OCI-LY7 (cell line): ENCODE measurements at regions not wholly inside any gene's neighbourhood (a gene's known extent, or its start where the extent isn't known, plus 50 kb on each side); places are given as distances from the start of the nearest gene placed in this dataset.

Experiments
- BruUV-seq: library from RNA; stranded (reverse); fragments of 400-500 nt; replicated peaks from 2 replicates; lab custom pipeline; 2021; lab: Mats Ljungman, UMichigan
- CTCF ChIA-PET: fragments of 300-600 bp; sonication (Branson Sonifier 250); formaldehyde crosslinking; loops from one replicate; lab custom pipeline; 2022; ENCODE audit warnings: antibody characterized with exemption; ENCODE audit not compliant: unreplicated experiment; lab: Charles Lee
- POLR2A ChIA-PET: fragments of 300-600 bp; sonication (Branson Sonifier 250); formaldehyde crosslinking; loops from one replicate; lab custom pipeline; 2022; ENCODE audit warnings: antibody characterized with exemption; lab: Charles Lee
- DNase-seq: peaks from one replicate; pipeline ENCODE4 v3.0.0-alpha.2; 2015; ENCODE audit warnings: low spot score
- H2AFZ ChIP-seq: fragments of 200-600 bp; sonication (generic), shearing (Covaris generic); 2 replicates; pipeline ENCODE4 v1.6.1; 2014; ENCODE audit warnings: mild to moderate bottlenecking, antibody characterized with exemption, low read length, moderate library complexity
- H3K27ac ChIP-seq: fragments of 200-600 bp; sonication (generic); 2 replicates; pipeline ENCODE4 v1.5.1; 2014; ENCODE audit warnings: mixed run types, low read depth, mild to moderate bottlenecking, moderate library complexity, low read length, inconsistent platforms; ENCODE audit not compliant: poor library complexity, severe bottlenecking
- H3K36me3 ChIP-seq: fragments of 200-600 bp; sonication (generic); 2 replicates; pipeline ENCODE4 v1.6.1; 2014; ENCODE audit warnings: mild to moderate bottlenecking, antibody characterized with exemption, low read length, moderate library complexity, mixed read lengths; ENCODE audit not compliant: insufficient read depth
- H3K4me1 ChIP-seq: fragments of 200-600 bp; sonication (generic); 2 replicates; pipeline ENCODE4 v1.5.1; 2014; ENCODE audit warnings: mild to moderate bottlenecking, low read length; ENCODE audit not compliant: insufficient read depth, poor library complexity, severe bottlenecking
- H3K4me2 ChIP-seq: fragments of 200-600 bp; sonication (generic); 2 replicates; pipeline ENCODE4 v1.6.1; 2014; ENCODE audit warnings: mild to moderate bottlenecking, low read length
- H3K4me3 ChIP-seq: fragments of 200-600 bp; sonication (generic); 2 replicates; pipeline ENCODE4 v1.5.1; 2014; ENCODE audit warnings: mild to moderate bottlenecking, low read depth, low read length; ENCODE audit not compliant: poor library complexity, severe bottlenecking
- H3K79me2 ChIP-seq: fragments of 200-600 bp; sonication (generic); 2 replicates; pipeline ENCODE4 v1.6.1; 2016; ENCODE audit warnings: low read depth, mild to moderate bottlenecking, low read length, moderate library complexity, mixed read lengths; ENCODE audit not compliant: insufficient read depth
- H3K9me2 ChIP-seq: fragments of 200-600 bp; sonication (generic); 2 replicates; pipeline ENCODE4 v1.6.1; 2016; ENCODE audit warnings: mild to moderate bottlenecking, low read length, mixed read lengths; ENCODE audit not compliant: insufficient read depth
- H3K9me3 ChIP-seq: fragments of 200-600 bp; sonication (generic); 2 replicates; pipeline ENCODE4 v1.6.1; 2014; ENCODE audit warnings: mild to moderate bottlenecking, mixed run types, low read length, mixed read lengths
- H4K20me1 ChIP-seq: fragments of 200-600 bp; sonication (generic); 2 replicates; pipeline ENCODE4 v1.6.1; 2014; ENCODE audit warnings: mild to moderate bottlenecking, antibody characterized with exemption, low read length, moderate library complexity, mixed read lengths; ENCODE audit not compliant: insufficient read depth
- CTCF ChIP-seq: fragments of 200-600 bp; sonication (generic); conservative IDR thresholded peaks from 2 replicates; pipeline ENCODE4 v1.5.1; 2014; ENCODE audit warnings: mild to moderate bottlenecking, antibody characterized with exemption, low read length, moderate library complexity, mixed read lengths
- EZH2phosphoT487 ChIP-seq: fragments of 200-600 bp; sonication (generic); IDR thresholded peaks from 2 replicates; pipeline ENCODE4 v1.6.1; 2018; ENCODE audit warnings: low read depth, borderline replicate concordance, mild to moderate bottlenecking, mixed run types, antibody characterized with exemption, low read length, moderate library complexity, mixed read lengths
- intact Hi-C: fragments of 100-400 bp; cut with micrococcal nuclease; formaldehyde crosslinking; loops from one replicate; pipeline ENCODE4 v1.10.0; 2022; ENCODE audit not compliant: unreplicated experiment

- no peak overlapping the region for H3K4me2 ChIP-seq
- no peaks in the 10 kb centered on the region for H3K9me2 ChIP-seq
- BruUV-seq = no TSS peak
- POLR2A ChIA-PET = no interaction called here
- no peaks in the 10 kb centered on the region for H3K4me1 ChIP-seq
- intact Hi-C loops = no loop called here
- no peaks in the 10 kb centered on the region for H4K20me1 ChIP-seq
- no peaks in the 10 kb centered on the region for H3K36me3 ChIP-seq
- H2AFZ ChIP-seq = no peak overlapping the region
- H3K4me3 ChIP-seq = no peak overlapping the region
- no peak for TF ChIP-seq EZH2phosphoT487
- TF ChIP-seq CTCF = no peak
- DNase-seq = no peak
- CTCF ChIA-PET = no interaction called here
- no peaks in the 10 kb centered on the region for H3K79me2 ChIP-seq
- H3K9me3 ChIP-seq = peaks cover 5% of the 10 kb centered on the region; the same call in 1 of the 2 replicates
- H3K27ac ChIP-seq = no peak overlapping the region
These were observed 516.8 kb downstream of the NOVA1 start for GRCh38 chr14:26081043-26081442.

- H3K36me3 ChIP-seq = no peaks in the 10 kb centered on the region
- intact Hi-C loops = no loop called here
- no peak for DNase-seq
- H3K27ac ChIP-seq = no peak overlapping the region
- H3K9me2 ChIP-seq = no peaks in the 10 kb centered on the region
- CTCF ChIA-PET = no interaction called here
- BruUV-seq = no TSS peak
- H3K4me3 ChIP-seq = no peak overlapping the region
- H3K9me3 ChIP-seq = peaks cover 12% of the 10 kb centered on the region; the same call in 1 of the 2 replicates
- no peak overlapping the region for H2AFZ ChIP-seq
- TF ChIP-seq EZH2phosphoT487 (no peak), CTCF (no peak)
- H3K4me2 ChIP-seq = no peak overlapping the region
- POLR2A ChIA-PET = interaction anchor here (0.6 to 0.9 kb wide), 2 partner anchors 19 to 441 kb away, joined by 5 read pairs; no protein-coding TSS in a partner anchor
- H3K4me1 ChIP-seq = no peaks in the 10 kb centered on the region
- H3K79me2 ChIP-seq = no peaks in the 10 kb centered on the region
- no peaks in the 10 kb centered on the region for H4K20me1 ChIP-seq
These were observed 519.3 kb downstream of the NOVA1 start for GRCh38 chr14:26078561-26078960.

- intact Hi-C loops = no loop called here
- Histone ChIP-seq H3K27ac (no peak overlapping the region), H4K20me1 (no peaks in the 10 kb centered on the region), H3K9me3 (0 out of 2 replicates have a peak, but pooled peaks cover 16% of the 10 kb centered on the region), H3K9me2 (no peaks in the 10 kb centered on the region), H3K4me3 (no peak overlapping the region), H2AFZ (no peak overlapping the region), H3K4me2 (no peak overlapping the region), H3K36me3 (no peaks in the 10 kb centered on the region), H3K79me2 (no peaks in the 10 kb centered on the region), H3K4me1 (no peaks in the 10 kb centered on the region)
- no peak for DNase-seq
- BruUV-seq = no TSS peak
- POLR2A ChIA-PET = no interaction called here
- CTCF ChIA-PET = no interaction called here
- TF ChIP-seq EZH2phosphoT487 (no peak), CTCF (no peak)
These were observed 522.9 kb downstream of the NOVA1 start for GRCh38 chr14:26074892-26075291.
